ENCODE measurements at regions not wholly inside any gene's neighbourhood (a gene's known extent, or its start where the extent isn't known, plus 50 kb on each side); places are given as distances from the start of the nearest gene placed in this dataset.

- DNase-seq = no peak
Measured at GRCh38 chr18:78656346-78656925, 323.2 kb upstream of the SALL3 start.

GRCh38 chr18:78658531-78658930 lies 321.1 kb upstream of the SALL3 start:
- H3K4me2 ChIP-seq (ENCODE audit: insufficient read depth, low read length) = no peak overlapping the region
- H3K27ac ChIP-seq (ENCODE audit: low read length) = no peak overlapping the region
- H3K9ac ChIP-seq (ENCODE audit: low read depth, low read length) = no peak overlapping the region
- H3K4me3 ChIP-seq (ENCODE audit: low read depth in 1 of 2, low read length in 2 of 2) = no peak overlapping the region
- no peaks in the 10 kb centered on the region for H3K27me3 ChIP-seq (ENCODE audit: insufficient read depth, low read length, poor library complexity)
- no peaks in the 10 kb centered on the region for H4K20me1 ChIP-seq (ENCODE audit: insufficient read depth, low read length)
- DNase-seq (no peak), ATAC-seq (ENCODE audit: insufficient read depth, low read depth) (no peak)
- no peaks in the 10 kb centered on the region for H3K4me1 ChIP-seq (ENCODE audit: insufficient read depth, low read length)
- peaks cover 7% of the 10 kb centered on the region for H3K9me3 ChIP-seq (ENCODE audit: insufficient read depth, low read length, severe bottlenecking)
- no peak overlapping the region for H2AFZ ChIP-seq (ENCODE audit: low read depth, low read length)
- no peaks in the 10 kb centered on the region for H3K36me3 ChIP-seq (ENCODE audit: insufficient read depth, low read length)
- H3K79me2 ChIP-seq (ENCODE audit: insufficient read depth, low read length) = no peaks in the 10 kb centered on the region
- TF ChIP-seq CTCF (IDR thresholded peaks at IDR 0.05; ENCODE audit: borderline replicate concordance, extremely low read depth, low read length, poor library complexity, severe bottlenecking) = no peak
- no peak for TF ChIP-seq EZH2 (IDR thresholded peaks at IDR 0.05; ENCODE audit: borderline replicate concordance, low read depth, low read length, severe bottlenecking)

More at GRCh38 chr18:78656346-78656925, 323.2 kb upstream of the SALL3 start:
- H3K9ac ChIP-seq (ENCODE audit: low read depth, low read length) = no peak overlapping the region
- ATAC-seq (ENCODE audit: insufficient read depth, low read depth) = no peak
- peaks cover 14% of the 10 kb centered on the region for H3K9me3 ChIP-seq (ENCODE audit: insufficient read depth, low read length, severe bottlenecking)
- H3K27ac ChIP-seq (ENCODE audit: low read length) = no peak overlapping the region
- no peak overlapping the region for H3K4me3 ChIP-seq (ENCODE audit: low read depth in 1 of 2, low read length in 2 of 2)
- no peak for TF ChIP-seq CTCF (IDR thresholded peaks at IDR 0.05; ENCODE audit: borderline replicate concordance, extremely low read depth, low read length, poor library complexity, severe bottlenecking)
- no peak for TF ChIP-seq EZH2 (IDR thresholded peaks at IDR 0.05; ENCODE audit: borderline replicate concordance, low read depth, low read length, severe bottlenecking)
- no peaks in the 10 kb centered on the region for H3K79me2 ChIP-seq (ENCODE audit: insufficient read depth, low read length)
- no peaks in the 10 kb centered on the region for H3K36me3 ChIP-seq (ENCODE audit: insufficient read depth, low read length)
- H3K4me1 ChIP-seq (ENCODE audit: insufficient read depth, low read length) = no peaks in the 10 kb centered on the region
- H3K27me3 ChIP-seq (ENCODE audit: insufficient read depth, low read length, poor library complexity) = no peaks in the 10 kb centered on the region
- H4K20me1 ChIP-seq (ENCODE audit: insufficient read depth, low read length) = no peaks in the 10 kb centered on the region
- H2AFZ ChIP-seq (ENCODE audit: low read depth, low read length) = no peak overlapping the region
- no peak overlapping the region for H3K4me2 ChIP-seq (ENCODE audit: insufficient read depth, low read length)

GRCh38 chr18:78659057-78659456 lies 320.6 kb upstream of the SALL3 start:
- Histone ChIP-seq H3K27me3 (ENCODE audit: insufficient read depth, low read length, poor library complexity) (no peaks in the 10 kb centered on the region), H3K36me3 (ENCODE audit: insufficient read depth, low read length) (no peaks in the 10 kb centered on the region), H3K4me3 (ENCODE audit: low read depth in 1 of 2, low read length in 2 of 2) (no peak overlapping the region), H3K4me2 (ENCODE audit: insufficient read depth, low read length) (no peak overlapping the region), H3K4me1 (ENCODE audit: insufficient read depth, low read length) (no peaks in the 10 kb centered on the region), H3K9ac (ENCODE audit: low read depth, low read length) (no peak overlapping the region), H3K27ac (ENCODE audit: low read length) (no peak overlapping the region), H4K20me1 (ENCODE audit: insufficient read depth, low read length) (no peaks in the 10 kb centered on the region), H2AFZ (ENCODE audit: low read depth, low read length) (no peak overlapping the region), H3K9me3 (ENCODE audit: insufficient read depth, low read length, severe bottlenecking) (peaks cover 7% of the 10 kb centered on the region), H3K79me2 (ENCODE audit: insufficient read depth, low read length) (no peaks in the 10 kb centered on the region)
- ATAC-seq (ENCODE audit: insufficient read depth, low read depth) = no peak
- TF ChIP-seq CTCF (IDR thresholded peaks at IDR 0.05; ENCODE audit: borderline replicate concordance, extremely low read depth, low read length, poor library complexity, severe bottlenecking) (no peak), EZH2 (IDR thresholded peaks at IDR 0.05; ENCODE audit: borderline replicate concordance, low read depth, low read length, severe bottlenecking) (no peak)
- DNase-seq = no peak

Data from DND-41 (cell line).